ENCODE measurements at regions not wholly inside any gene's neighbourhood (a gene's known extent, or its start where the extent isn't known, plus 50 kb on each side); places are given as distances from the start of the nearest gene placed in this dataset.
A peak's percentile ranks its signal among the peaks of the same experiment; 100 is the strongest.

GRCh38 chr11:19598456-19598855 lies 114.2 kb upstream of the NAV2 start:
- no peaks in the 10 kb centered on the region for H3K36me3 Mint-ChIP-seq

GRCh38 chr11:19597876-19598275 lies 114.8 kb upstream of the NAV2 start:
- DNase-seq, result no peak
- ATAC-seq (ENCODE audit: low read depth in 2 of 2), result no peak
- H3K36me3 Mint-ChIP-seq, result no peaks in the 10 kb centered on the region
- peaks cover 0 to 6% (median 0%) of the 10 kb centered on the region in 7 donors for H3K9me3 Mint-ChIP-seq
- no peak overlapping the region for H3K27ac Mint-ChIP-seq
- H3K27me3 Mint-ChIP-seq, result peaks cover 18 to 38% (median 25%) of the 10 kb centered on the region in 3 donors
- no peak overlapping the region for H3K4me3 Mint-ChIP-seq
- no peaks in the 10 kb centered on the region for H3K4me1 Mint-ChIP-seq

More at GRCh38 chr11:19598456-19598855, 114.2 kb upstream of the NAV2 start:
- Mint-ChIP-seq H3K4me3 (no peak overlapping the region), H3K27me3 (peaks cover 18 to 44% (median 27%) of the 10 kb centered on the region in 3 donors), H3K4me1 (no peaks in the 10 kb centered on the region), H3K27ac (no peak overlapping the region), H3K9me3 (peaks cover 0 to 9% (median under 1%) of the 10 kb centered on the region in 7 donors)
- no peak for DNase-seq
- ATAC-seq (ENCODE audit: low read depth in 2 of 2), result no peak

GRCh38 chr11:19597206-19597605 lies 115.4 kb upstream of the NAV2 start:
- Mint-ChIP-seq H3K36me3 (no peaks in the 10 kb centered on the region), H3K4me1 (no peaks in the 10 kb centered on the region), H3K9me3 (peaks cover 0 to 2% (median 0%) of the 10 kb centered on the region in 7 donors), H3K4me3 (no peak overlapping the region), H3K27me3 (peaks cover 12 to 33% (median 20%) of the 10 kb centered on the region in 3 donors), H3K27ac (no peak overlapping the region)
- DNase-seq (no peak), ATAC-seq (ENCODE audit: low read depth in 2 of 2) (no peak)

GRCh38 chr11:19595840-19596751 lies 116.5 kb upstream of the NAV2 start:
- no peak for ATAC-seq (ENCODE audit: low read depth in 2 of 2)
- Mint-ChIP-seq H3K4me1 (no peaks in the 10 kb centered on the region), H3K9me3 (peaks cover 0 to 2% (median 0%) of the 10 kb centered on the region in 7 donors), H3K4me3 (no peak overlapping the region), H3K36me3 (no peaks in the 10 kb centered on the region), H3K27me3 (peaks cover 7 to 27% (median 20%) of the 10 kb centered on the region in 3 donors), H3K27ac (no peak overlapping the region)
- no peak for DNase-seq

GRCh38 chr11:19595499-19595839 lies 117.2 kb upstream of the NAV2 start:
- Mint-ChIP-seq H3K9me3 (peaks cover 0 to 2% (median 0%) of the 10 kb centered on the region in 7 donors), H3K27me3 (peaks cover 4 to 24% (median 20%) of the 10 kb centered on the region in 3 donors), H3K27ac (no peak overlapping the region), H3K36me3 (no peaks in the 10 kb centered on the region), H3K4me3 (no peak overlapping the region), H3K4me1 (no peaks in the 10 kb centered on the region)
- no peak for DNase-seq
- no peak for ATAC-seq (ENCODE audit: low read depth in 2 of 2)

GRCh38 chr11:19594326-19594725 lies 118.3 kb upstream of the NAV2 start:
- Mint-ChIP-seq H3K27ac (no peak overlapping the region), H3K4me3 (no peak overlapping the region), H3K4me1 (no peaks in the 10 kb centered on the region), H3K36me3 (no peaks in the 10 kb centered on the region), H3K27me3 (peaks cover 5 to 24% (median 20%) of the 10 kb centered on the region in 3 donors), H3K9me3 (peaks cover 0 to 2% (median 0%) of the 10 kb centered on the region in 7 donors)
- ATAC-seq (ENCODE audit: low read depth in 2 of 2), result no peak
- no peak for DNase-seq

- ATAC-seq (ENCODE audit: low read depth in 2 of 2) (no peak), DNase-seq (no peak)
- H3K9me3 Mint-ChIP-seq, result peaks cover 0 to 5% (median 0%) of the 10 kb centered on the region in 7 donors
- H3K4me1 Mint-ChIP-seq, result no peaks in the 10 kb centered on the region
- no peak overlapping the region for H3K27ac Mint-ChIP-seq
- H3K36me3 Mint-ChIP-seq, result no peaks in the 10 kb centered on the region
- no peak overlapping the region for H3K4me3 Mint-ChIP-seq
- peaks cover 16 to 24% (median 17%) of the 10 kb centered on the region in 3 donors for H3K27me3 Mint-ChIP-seq
Measured at GRCh38 chr11:19592842-19593241, 119.8 kb upstream of the NAV2 start.

- Mint-ChIP-seq H3K36me3 (no peaks in the 10 kb centered on the region), H3K9me3 (peaks cover 0 to 9% (median 4%) of the 10 kb centered on the region in 7 donors), H3K4me1 (no peaks in the 10 kb centered on the region), H3K4me3 (no peak overlapping the region), H3K27me3 (peaks cover 11 to 24% (median 20%) of the 10 kb centered on the region in 3 donors), H3K27ac (peak overlapping the region in 1 of 6 donors; percentile 28)
- DNase-seq (no peak), ATAC-seq (ENCODE audit: low read depth in 2 of 2) (no peak)
Measured at GRCh38 chr11:19589567-19590260, 122.9 kb upstream of the NAV2 start.

GRCh38 chr11:19587979-19588378 lies 124.7 kb upstream of the NAV2 start:
- Mint-ChIP-seq H3K27me3 (peaks cover 8 to 19% (median 11%) of the 10 kb centered on the region in 3 donors), H3K9me3 (peaks cover 1 to 14% (median 7%) of the 10 kb centered on the region in 7 donors), H3K4me3 (no peak overlapping the region), H3K27ac (no peak overlapping the region), H3K36me3 (no peaks in the 10 kb centered on the region), H3K4me1 (no peaks in the 10 kb centered on the region)
- DNase-seq (no peak), ATAC-seq (ENCODE audit: low read depth in 2 of 2) (no peak)

- Mint-ChIP-seq H3K36me3 (no peaks in the 10 kb centered on the region), H3K9me3 (peaks cover 1 to 11% (median 4%) of the 10 kb centered on the region in 7 donors), H3K27me3 (peaks cover 0 to 8% (median 1%) of the 10 kb centered on the region in 3 donors), H3K4me3 (no peak overlapping the region), H3K4me1 (no peaks in the 10 kb centered on the region), H3K27ac (no peak overlapping the region)
- ATAC-seq (ENCODE audit: low read depth in 2 of 2) (no peak), DNase-seq (no peak)
Measured at GRCh38 chr11:19580646-19581045, 132.0 kb upstream of the NAV2 start.

GRCh38 chr11:19579957-19580356 lies 132.7 kb upstream of the NAV2 start:
- Mint-ChIP-seq H3K9me3 (peaks cover 0 to 10% (median 4%) of the 10 kb centered on the region in 7 donors), H3K36me3 (no peaks in the 10 kb centered on the region), H3K27me3 (peaks cover 0 to 7% (median 0%) of the 10 kb centered on the region in 3 donors), H3K4me1 (no peaks in the 10 kb centered on the region), H3K27ac (no peak overlapping the region), H3K4me3 (peak overlapping the region in 1 of 8 donors; percentile 2)
- DNase-seq, result no peak
- no peak for ATAC-seq (ENCODE audit: low read depth in 2 of 2)

- H3K27me3 Mint-ChIP-seq, result no peaks in the 10 kb centered on the region
- ATAC-seq (ENCODE audit: low read depth in 2 of 2), result no peak
- H3K9me3 Mint-ChIP-seq, result peaks cover 0 to 7% (median 1%) of the 10 kb centered on the region in 7 donors
- H3K4me3 Mint-ChIP-seq, result no peak overlapping the region
- no peaks in the 10 kb centered on the region for H3K36me3 Mint-ChIP-seq
- no peaks in the 10 kb centered on the region for H3K4me1 Mint-ChIP-seq
- no peak for DNase-seq
- no peak overlapping the region for H3K27ac Mint-ChIP-seq
Measured at GRCh38 chr11:19578871-19579270, 133.8 kb upstream of the NAV2 start.

GRCh38 chr11:19577976-19578619 lies 134.5 kb upstream of the NAV2 start:
- ATAC-seq (ENCODE audit: low read depth in 2 of 2) (no peak), DNase-seq (no peak)
- Mint-ChIP-seq H3K36me3 (no peaks in the 10 kb centered on the region), H3K9me3 (peaks cover 0 to 6% (median 0%) of the 10 kb centered on the region in 7 donors), H3K4me3 (no peak overlapping the region), H3K27me3 (peaks cover 0 to 2% (median 2%) of the 10 kb centered on the region in 3 donors), H3K27ac (no peak overlapping the region), H3K4me1 (no peaks in the 10 kb centered on the region)

All from naive B cell (primary cell).